ENCODE measurements at regions not wholly inside any gene's neighbourhood (a gene's known extent, or its start where the extent isn't known, plus 50 kb on each side); places are given as distances from the start of the nearest gene placed in this dataset.

- TF ChIP-seq SOX5 (CRISPR knock-in tag; IDR thresholded peaks at IDR 0.05; ENCODE audit: borderline replicate concordance) = no peak
- no peak for TF ChIP-seq CTCF (CRISPR knock-in tag; IDR thresholded peaks at IDR 0.05)
- no peak for TF ChIP-seq HDAC6 (IDR thresholded peaks at IDR 0.05; ENCODE audit: low read depth, low read length)
- TF ChIP-seq REST (IDR thresholded peaks at IDR 0.05; ENCODE audit: borderline replicate concordance in 1 of 2, low read depth in 1 of 2, low read length in 2 of 2) = no peak
- TF ChIP-seq GATA4 (IDR thresholded peaks at IDR 0.05; ENCODE audit: borderline replicate concordance, low read depth) = no peak
- TF ChIP-seq ZNF10 (CRISPR knock-in tag; IDR thresholded peaks at IDR 0.05; ENCODE audit: borderline replicate concordance, low read depth) = no peak
- no peak for TF ChIP-seq EHMT2 (IDR thresholded peaks at IDR 0.05; ENCODE audit: borderline replicate concordance, low read depth, low read length)
- no peak for TF ChIP-seq POLR2AphosphoS5 (IDR thresholded peaks at IDR 0.05; ENCODE audit: low read depth, low read length)
- no peak for TF ChIP-seq TFE3 (CRISPR knock-in tag; IDR thresholded peaks at IDR 0.05)
- no peak for TF ChIP-seq SMAD3 (CRISPR knock-in tag; IDR thresholded peaks at IDR 0.05)
Measured at GRCh38 chr15:87345961-87346360, 910.6 kb downstream of the NTRK3 start.

Measured in HepG2 (cell line).